HG02973 (cell line): ENCODE measurements at regions not wholly inside any gene's neighbourhood (a gene's known extent, or its start where the extent isn't known, plus 50 kb on each side); places are given as distances from the start of the nearest gene placed in this dataset.

ENCODE experiments used
- ATAC-seq: cut with Tn5 transposase; IDR thresholded peaks from one replicate; pipeline ENCODE4 v1.9.1; 2021; ENCODE audit warnings: moderate library complexity; ENCODE audit not compliant: unreplicated experiment

- no peak for ATAC-seq
Observed at GRCh38 chr9:28287455-28287854, 714.2 kb upstream of the C9orf72 start.

- ATAC-seq = no peak
Observed at GRCh38 chr9:28289746-28290145, 716.5 kb upstream of the C9orf72 start.

- no peak for ATAC-seq
Observed at GRCh38 chr9:28293369-28294090, 720.2 kb upstream of the C9orf72 start.

- ATAC-seq = no peak
Observed at GRCh38 chr9:28301281-28301680, 728.0 kb upstream of the C9orf72 start.

- ATAC-seq = no peak
Observed at GRCh38 chr9:28317745-28318144, 744.5 kb upstream of the C9orf72 start.

- ATAC-seq = no peak
Observed at GRCh38 chr9:28318515-28318914, 745.2 kb upstream of the C9orf72 start.

- no peak for ATAC-seq
Observed at GRCh38 chr9:28319981-28320380, 746.7 kb upstream of the C9orf72 start.

GRCh38 chr9:28320616-28321015 lies 747.3 kb upstream of the C9orf72 start:
- ATAC-seq = no peak

GRCh38 chr9:28329323-28329722 lies 756.0 kb upstream of the C9orf72 start:
- ATAC-seq = no peak

GRCh38 chr9:28332648-28333047 lies 759.4 kb upstream of the C9orf72 start:
- no peak for ATAC-seq

GRCh38 chr9:28341913-28342312 lies 768.6 kb upstream of the C9orf72 start:
- ATAC-seq = no peak

GRCh38 chr9:28342815-28343338 lies 769.6 kb upstream of the C9orf72 start:
- no peak for ATAC-seq

- no peak for ATAC-seq
Observed at GRCh38 chr9:28363151-28363562, 789.9 kb upstream of the C9orf72 start.

- ATAC-seq = no peak
Observed at GRCh38 chr9:28365020-28365640, 791.8 kb upstream of the C9orf72 start.

GRCh38 chr9:28365728-28366127 lies 792.4 kb upstream of the C9orf72 start:
- ATAC-seq = no peak

- ATAC-seq = no peak
Observed at GRCh38 chr9:28378231-28378630, 805.0 kb upstream of the C9orf72 start.

GRCh38 chr9:28379082-28379481 lies 805.8 kb upstream of the C9orf72 start:
- no peak for ATAC-seq

GRCh38 chr9:28389411-28389810 lies 816.1 kb upstream of the C9orf72 start:
- ATAC-seq = no peak

- ATAC-seq = no peak
Observed at GRCh38 chr9:28394774-28395173, 821.5 kb upstream of the C9orf72 start.

- no peak for ATAC-seq
Observed at GRCh38 chr9:28396058-28396457, 822.8 kb upstream of the C9orf72 start.

GRCh38 chr9:28407351-28407750 lies 834.1 kb upstream of the C9orf72 start:
- ATAC-seq = no peak

- no peak for ATAC-seq
Observed at GRCh38 chr9:28409919-28410318, 836.6 kb upstream of the C9orf72 start.
